CD1c-positive myeloid dendritic cell (primary cell): ENCODE measurements at regions not wholly inside any gene's neighbourhood (a gene's known extent, or its start where the extent isn't known, plus 50 kb on each side); places are given as distances from the start of the nearest gene placed in this dataset.
"Not testable (repeated sequence)": the region's sequence is repeated elsewhere in the genome, so short reads cannot be mapped to it uniquely, and the experiment has no call there.

Experiments
- DNase-seq: peaks from one replicate; pipeline ENCODE4 v3.0.0-alpha.2; 2016; ENCODE audit errors: extremely low spot score

- DNase-seq = no peak
Observed at GRCh38 chr2:16972276-16972675, 306.6 kb upstream of the CYRIA start.

GRCh38 chr2:16971722-16972234 is 306.1 kb upstream of the CYRIA start:
- no peak for DNase-seq

- peak; percentile 36 for DNase-seq
Observed at GRCh38 chr2:16970948-16971347, 305.3 kb upstream of the CYRIA start.

- DNase-seq = no peak
Observed at GRCh38 chr2:16962505-16962904, 296.9 kb upstream of the CYRIA start.

- DNase-seq = no peak
Observed at GRCh38 chr2:16960579-16960978, 294.9 kb upstream of the CYRIA start.

DNA sequence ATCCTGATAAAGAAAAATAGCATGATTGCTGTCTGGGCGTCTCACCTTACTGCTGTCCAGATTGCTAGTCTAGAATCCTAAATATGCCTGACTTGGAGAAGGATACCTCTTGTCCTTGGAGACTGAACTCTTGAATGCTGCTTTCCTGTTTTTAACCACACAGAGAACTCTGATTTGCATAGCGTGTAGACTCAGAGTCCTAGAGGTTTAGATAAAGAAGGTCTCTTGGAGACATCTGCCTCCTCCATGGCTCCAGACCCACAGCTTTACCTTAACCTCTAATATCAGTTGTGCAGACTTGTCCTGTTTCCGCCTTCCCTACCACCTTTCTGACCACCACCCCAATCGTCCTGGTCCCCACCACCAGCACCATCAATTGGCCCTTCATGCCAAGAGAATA is 292.6 kb upstream of the CYRIA start:
- no peak for DNase-seq

- DNase-seq = no peak
Observed at GRCh38 chr2:16952805-16953204, 287.2 kb upstream of the CYRIA start.

DNA sequence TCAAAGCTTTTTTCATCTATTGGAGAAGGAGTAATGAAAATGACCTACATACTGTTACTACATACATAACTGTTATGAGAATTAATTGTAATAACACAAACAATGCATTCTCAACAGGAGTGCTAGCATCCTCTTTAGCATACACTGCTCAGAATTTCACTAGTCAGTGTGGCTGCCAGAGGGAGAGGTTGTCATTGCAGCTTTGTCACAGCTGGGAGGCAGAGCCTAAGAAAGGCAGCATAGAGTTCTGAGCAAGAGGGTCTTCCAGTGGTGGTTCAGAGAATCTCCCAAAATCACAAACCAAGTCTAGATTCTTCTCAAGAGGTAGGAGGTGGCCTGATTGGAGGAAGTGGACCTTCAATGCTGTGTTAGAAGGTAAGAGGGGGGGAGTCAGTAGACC is 286.7 kb upstream of the CYRIA start:
- DNase-seq = no peak

GRCh38 chr2:16950436-16950835 is 284.8 kb upstream of the CYRIA start:
- DNase-seq = no peak

- no peak for DNase-seq
Observed at GRCh38 chr2:16948710-16949109, 283.1 kb upstream of the CYRIA start.

DNA sequence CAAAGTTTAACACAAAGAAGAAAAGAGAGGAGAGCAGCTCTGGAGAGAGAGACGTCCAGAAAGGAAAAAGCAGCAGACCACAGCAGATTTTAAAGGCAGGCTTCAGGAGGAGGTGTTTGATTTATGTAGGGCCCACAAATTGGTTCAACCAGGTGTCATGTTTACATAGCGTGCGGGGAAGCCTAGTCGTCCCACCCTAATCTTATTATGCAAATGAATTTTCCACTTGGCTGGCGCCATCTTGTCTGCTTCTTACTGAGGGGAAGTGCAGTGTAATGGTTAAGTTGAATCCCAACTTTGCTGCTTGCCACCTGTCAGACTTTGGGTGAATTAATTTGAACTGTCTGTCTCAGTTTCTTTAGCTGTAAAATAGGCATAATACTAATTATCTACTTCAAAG is 282.4 kb upstream of the CYRIA start:
- no peak for DNase-seq

- DNase-seq = no peak
Observed at GRCh38 chr2:16943279-16943958, 277.8 kb upstream of the CYRIA start.

DNA sequence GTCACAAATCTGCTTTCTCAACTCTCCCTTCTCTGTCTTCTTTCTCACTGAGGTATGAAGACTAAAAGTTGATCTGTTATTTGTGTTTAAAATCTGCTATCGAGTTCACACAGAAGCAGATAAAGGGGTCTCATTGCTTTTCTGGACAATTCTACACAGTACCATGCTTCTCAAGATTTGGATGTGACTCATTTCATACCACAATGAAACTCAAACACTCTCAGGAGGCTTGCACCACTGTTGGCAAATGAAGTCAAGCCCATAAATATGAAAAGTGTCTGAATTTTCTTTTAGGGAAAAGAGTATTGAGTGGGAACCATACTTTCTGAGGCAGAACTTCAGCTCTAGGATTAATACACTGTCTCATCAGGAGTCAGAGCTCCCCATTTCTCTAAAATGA is 274.6 kb upstream of the CYRIA start:
- DNase-seq = no peak

DNA sequence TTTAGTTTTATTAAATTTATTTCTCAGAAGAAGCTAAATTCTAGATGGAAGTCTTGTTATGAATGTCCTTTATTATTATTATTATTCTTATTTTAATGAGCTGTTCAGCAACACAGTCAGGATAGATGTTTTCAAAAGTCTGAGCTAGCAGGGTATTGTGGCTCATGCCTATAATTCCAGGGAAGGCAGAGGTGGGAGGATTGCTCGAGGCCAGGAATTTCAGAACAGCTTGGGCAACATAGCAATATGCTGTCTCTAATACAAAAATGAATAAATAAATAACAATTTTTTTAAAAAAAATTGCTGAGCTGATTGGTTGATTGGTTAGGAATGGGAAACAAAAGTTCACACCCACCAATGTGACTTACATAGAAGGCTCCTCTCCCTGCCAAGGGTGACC is 274.1 kb upstream of the CYRIA start:
- DNase-seq = no peak

GRCh38 chr2:16933355-16933754 is 267.7 kb upstream of the CYRIA start:
- no peak for DNase-seq

DNA sequence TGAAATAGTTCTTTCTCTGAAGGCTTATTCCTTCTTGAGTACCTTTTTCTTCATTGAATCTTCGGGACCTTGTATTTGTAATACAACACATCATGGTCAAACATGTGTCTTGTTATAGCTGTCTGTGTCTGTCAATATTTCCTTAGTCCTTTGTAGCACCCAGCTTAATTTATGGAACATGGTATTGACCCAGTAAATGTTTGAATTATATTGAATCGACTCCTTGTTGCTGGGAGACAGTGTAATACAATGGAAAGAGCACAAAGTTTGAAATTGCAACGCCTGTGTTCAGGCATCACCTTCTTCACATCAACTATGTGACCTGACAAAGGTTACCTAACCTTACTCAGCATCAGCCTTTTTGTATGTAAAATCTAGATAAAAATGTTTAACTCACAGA is 267.2 kb upstream of the CYRIA start:
- DNase-seq = no peak

GRCh38 chr2:16931441-16931840 is 265.8 kb upstream of the CYRIA start:
- no peak for DNase-seq

- DNase-seq = no peak
Observed at GRCh38 chr2:16927398-16927797, 261.8 kb upstream of the CYRIA start.

DNA sequence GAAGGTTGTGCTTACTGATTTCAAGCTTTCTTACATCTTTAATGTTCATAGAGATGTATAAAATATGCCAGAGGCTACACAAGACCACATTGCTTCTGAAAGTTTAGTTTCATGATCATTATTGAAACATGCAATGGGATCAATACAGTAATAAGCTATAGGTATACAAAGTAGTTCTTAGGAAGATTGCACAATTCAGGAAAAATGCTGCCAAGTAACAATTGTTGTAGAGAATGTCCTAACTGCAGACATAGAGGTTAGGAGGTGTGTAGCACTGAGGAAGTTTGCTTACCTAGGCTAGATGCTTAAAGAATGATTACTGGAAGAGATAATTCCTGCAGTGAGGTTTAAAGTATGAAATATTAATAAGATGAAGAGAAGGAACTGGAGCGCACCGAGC is 259.5 kb upstream of the CYRIA start:
- no peak for DNase-seq

DNA sequence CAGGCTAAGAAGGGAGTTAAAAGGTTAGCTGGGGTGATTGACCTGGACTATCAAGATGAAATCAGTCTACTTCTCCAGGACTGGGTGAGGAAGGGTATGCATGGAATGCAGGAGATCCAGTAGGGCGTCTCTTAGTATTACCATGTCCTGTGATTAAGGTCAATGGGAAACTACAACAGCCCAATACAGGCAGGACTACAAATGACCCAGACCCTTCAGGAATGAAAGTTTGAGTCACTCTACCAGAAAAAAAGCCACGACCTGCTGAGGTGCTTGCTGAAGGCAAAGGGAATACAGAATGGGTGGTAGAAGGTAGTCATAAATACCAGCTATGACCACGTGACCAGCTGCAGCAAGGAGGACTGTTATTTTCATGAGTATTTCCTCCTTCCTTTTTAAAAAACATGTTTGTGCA is 249.7 kb upstream of the CYRIA start:
- DNase-seq = not testable (repeated sequence)

DNA sequence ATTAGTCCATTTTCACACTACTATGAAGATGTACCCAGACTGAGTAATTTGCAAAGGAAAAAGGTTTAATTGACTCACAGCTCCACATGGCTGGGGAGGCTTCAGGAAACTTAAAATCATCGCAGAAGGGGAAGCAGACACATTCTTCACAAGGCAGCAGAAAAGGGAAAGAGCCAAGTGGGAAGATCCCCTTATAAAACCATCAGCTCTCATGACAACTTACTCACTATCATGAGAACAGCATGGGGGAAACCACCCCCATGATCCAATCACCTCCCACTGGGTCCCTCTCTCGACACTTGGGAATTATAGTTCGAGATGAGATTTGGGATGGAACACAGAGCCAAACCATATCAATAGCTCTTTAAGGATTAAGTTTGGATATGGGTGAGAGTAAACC is 246.1 kb upstream of the CYRIA start:
- peak; percentile 18 for DNase-seq

DNA sequence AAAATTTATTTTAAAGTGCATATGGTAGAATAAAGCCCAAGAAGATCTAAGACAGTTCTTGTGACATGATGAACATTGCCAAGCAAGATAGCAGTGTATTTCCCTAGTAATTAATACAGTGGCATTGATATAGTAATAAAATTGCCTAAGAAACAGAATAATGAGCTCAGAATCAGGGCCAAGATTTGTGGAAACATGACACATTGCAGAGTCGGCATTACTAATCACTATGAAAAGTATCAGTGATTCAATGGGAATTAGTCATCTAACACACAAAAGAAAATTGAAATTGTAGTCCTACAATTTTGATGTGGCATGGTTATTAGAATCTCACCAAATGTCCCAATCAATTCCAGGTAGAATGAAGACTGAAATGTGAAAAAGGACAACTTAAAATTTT is 243.0 kb upstream of the CYRIA start:
- no peak for DNase-seq

DNA sequence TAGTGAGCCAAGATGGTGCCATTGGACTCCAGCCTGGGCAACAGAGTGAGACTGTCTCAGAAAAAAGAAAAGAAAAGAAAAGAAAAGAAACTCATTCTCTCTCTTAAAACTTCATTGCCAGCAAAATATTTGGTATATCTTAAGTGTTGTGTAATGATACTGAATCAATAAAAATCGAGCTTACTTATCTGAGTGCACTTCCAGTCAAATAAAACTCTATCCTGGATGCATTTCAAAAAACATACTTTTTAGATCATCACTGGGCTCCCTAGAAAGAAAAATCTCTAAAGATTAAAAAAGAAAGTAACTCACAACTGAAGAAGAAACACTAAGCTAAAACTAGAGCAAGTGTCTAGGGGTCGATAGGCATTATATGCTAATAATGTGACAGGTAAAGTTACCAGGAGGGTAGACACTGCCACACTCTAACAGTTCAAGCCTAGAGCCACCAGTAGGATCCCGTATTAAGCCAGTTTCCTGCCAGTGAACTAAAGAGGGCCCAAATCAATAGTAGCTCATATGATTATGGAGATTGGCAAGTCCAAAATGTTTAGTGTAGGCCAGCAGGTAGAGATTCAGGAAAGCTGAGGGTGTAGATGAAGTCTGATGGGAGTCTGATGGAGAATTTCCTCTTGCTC is 242.1 kb upstream of the CYRIA start:
- DNase-seq = no peak

GRCh38 chr2:16905325-16905724 is 239.7 kb upstream of the CYRIA start:
- DNase-seq = not testable (repeated sequence)
